HG02798 (cell line): ENCODE measurements at regions not wholly inside any gene's neighbourhood (a gene's known extent, or its start where the extent isn't known, plus 50 kb on each side); places are given as distances from the start of the nearest gene placed in this dataset.

Source experiments
- ATAC-seq: cut with Tn5 transposase; IDR thresholded peaks from one replicate; pipeline ENCODE4 v1.9.1; 2021; ENCODE audit warnings: mild to moderate bottlenecking; ENCODE audit not compliant: unreplicated experiment, poor library complexity

GRCh38 chr1:98487620-98488019, 173.9 kb upstream of the SNX7 start:
- ATAC-seq: no peak

GRCh38 chr1:98482611-98483010, 178.9 kb upstream of the SNX7 start:
- ATAC-seq: no peak

DNA sequence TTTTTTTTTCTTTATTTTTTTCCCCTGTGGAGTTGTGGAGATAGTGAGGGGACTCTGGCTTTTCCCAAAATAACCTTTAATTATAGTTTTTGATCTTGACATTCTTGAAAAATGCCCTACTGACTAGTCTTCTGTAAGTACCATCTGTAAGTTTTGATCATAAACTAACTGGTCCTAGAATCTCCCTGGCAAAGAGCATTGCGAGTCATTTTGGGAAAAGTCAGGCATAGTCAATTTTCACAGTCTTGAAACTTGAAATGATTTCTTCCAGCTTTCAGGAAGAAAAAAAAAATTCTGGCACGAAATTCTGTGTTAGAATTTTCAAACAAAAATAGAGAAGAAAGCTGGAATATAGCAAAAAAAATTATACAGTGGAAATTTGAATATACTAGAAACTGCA, 181.2 kb upstream of the SNX7 start:
- no peak for ATAC-seq

DNA sequence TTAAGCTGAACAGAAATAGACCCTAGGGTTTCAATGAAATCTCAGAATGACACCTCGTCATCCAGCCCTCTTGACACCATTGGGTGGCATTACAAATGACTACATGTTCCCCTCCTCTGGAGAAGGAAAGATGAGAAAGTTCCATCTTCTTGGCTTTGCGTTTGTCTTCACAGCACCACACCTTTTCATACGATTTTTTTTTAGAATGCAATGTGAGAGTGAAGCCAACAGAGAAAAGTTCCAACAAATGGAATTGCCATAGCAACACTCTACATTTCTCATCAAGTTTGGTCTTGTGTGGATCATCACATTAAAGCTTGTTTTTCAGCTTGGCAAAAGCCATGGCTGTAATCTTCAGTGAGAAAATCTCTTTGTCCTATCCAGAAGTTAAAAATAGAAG, 183.4 kb upstream of the SNX7 start:
- no peak for ATAC-seq

DNA sequence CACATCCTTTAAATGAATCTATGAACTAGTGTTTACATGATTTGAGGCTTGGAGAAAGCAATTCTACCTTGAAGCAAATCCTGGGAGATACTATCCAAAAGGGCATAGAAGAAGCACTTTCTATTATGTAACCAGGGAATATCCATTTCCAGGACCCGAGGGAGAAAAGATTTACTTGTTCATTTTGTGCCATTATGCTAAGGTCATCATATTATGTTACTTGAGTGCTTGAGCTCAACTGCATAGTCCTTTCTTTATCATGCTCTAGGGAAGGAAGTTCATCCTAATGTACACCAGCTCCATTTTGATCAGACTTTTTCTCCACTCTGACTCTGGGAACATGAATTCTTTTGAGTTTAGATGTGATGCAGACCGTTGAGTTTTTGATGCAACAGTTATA, 188.6 kb upstream of the SNX7 start:
- ATAC-seq: no peak

GRCh38 chr1:98471633-98472032, 189.9 kb upstream of the SNX7 start:
- no peak for ATAC-seq

- ATAC-seq: no peak
Observed at GRCh38 chr1:98468111-98468717, 193.3 kb upstream of the SNX7 start.

- no peak for ATAC-seq
Observed at GRCh38 chr1:98467586-98467985, 193.9 kb upstream of the SNX7 start.

DNA sequence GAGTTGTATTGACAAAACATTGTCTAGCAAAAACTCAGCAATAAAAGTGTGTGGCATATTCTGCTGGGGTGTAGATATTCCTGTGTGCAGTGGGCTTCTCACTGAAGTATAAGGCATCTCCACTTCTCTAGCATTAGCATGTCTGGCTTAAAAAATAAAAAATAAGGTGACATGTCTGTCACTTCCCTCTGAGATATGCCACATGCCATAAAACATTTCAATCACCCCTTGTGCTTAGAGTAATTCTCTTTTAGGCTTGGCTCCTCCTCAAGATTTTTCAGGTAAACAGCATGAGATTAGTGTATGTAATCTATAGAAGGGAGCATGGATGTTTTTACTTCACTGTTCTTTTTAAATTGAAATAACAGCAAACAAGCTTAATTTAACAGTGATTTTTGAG, 194.4 kb upstream of the SNX7 start:
- no peak for ATAC-seq

- ATAC-seq: no peak
Observed at GRCh38 chr1:98461873-98462385, 199.6 kb upstream of the SNX7 start.

- no peak for ATAC-seq
Observed at GRCh38 chr1:98460136-98460535, 201.4 kb upstream of the SNX7 start.

GRCh38 chr1:98459486-98459870, 202.0 kb upstream of the SNX7 start:
- no peak for ATAC-seq

GRCh38 chr1:98458511-98459485, 202.7 kb upstream of the SNX7 start:
- ATAC-seq: no peak

GRCh38 chr1:98457248-98457647, 204.3 kb upstream of the SNX7 start:
- no peak for ATAC-seq

DNA sequence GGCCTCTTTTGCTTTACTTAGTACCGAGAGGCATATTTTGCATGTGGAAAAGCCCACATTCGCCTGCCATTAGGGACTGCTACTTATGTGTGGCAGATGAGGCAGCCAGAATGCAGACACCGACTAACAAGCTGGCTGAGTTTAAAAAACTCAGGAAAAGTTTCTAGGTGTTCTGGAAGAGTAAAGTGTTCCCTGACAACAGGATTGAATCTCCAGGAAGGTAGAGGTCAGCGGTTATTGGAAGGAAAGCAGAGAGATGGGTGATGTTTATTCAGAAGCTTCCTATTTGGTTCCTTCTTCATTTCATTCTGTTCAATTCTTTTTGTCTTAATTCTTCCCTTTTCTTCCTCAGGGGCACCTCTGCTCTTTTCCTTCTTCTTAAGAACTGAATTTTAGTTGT, 206.9 kb upstream of the SNX7 start:
- ATAC-seq: no peak

DNA sequence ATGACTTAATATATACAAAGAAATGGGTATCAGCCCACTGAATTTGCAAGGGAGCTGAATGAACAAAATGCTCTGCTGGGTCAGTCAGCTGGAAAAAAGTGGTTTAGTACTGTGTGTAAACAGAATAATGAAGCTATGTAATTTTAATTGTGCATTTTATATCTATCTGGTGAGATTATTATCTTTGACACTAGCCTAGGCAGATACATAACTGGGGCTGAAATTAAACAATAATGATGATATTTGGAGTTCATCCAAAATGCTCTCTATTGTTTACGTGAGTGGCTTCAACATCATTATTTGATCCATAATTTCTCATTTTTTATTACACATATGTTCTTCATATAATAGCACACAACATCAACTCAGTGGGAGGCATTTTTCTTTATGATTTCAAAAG, 208.5 kb upstream of the SNX7 start:
- no peak for ATAC-seq

GRCh38 chr1:98452162-98452561, 209.4 kb upstream of the SNX7 start:
- ATAC-seq: no peak

GRCh38 chr1:98441281-98441680, 220.2 kb upstream of the SNX7 start:
- no peak for ATAC-seq

DNA sequence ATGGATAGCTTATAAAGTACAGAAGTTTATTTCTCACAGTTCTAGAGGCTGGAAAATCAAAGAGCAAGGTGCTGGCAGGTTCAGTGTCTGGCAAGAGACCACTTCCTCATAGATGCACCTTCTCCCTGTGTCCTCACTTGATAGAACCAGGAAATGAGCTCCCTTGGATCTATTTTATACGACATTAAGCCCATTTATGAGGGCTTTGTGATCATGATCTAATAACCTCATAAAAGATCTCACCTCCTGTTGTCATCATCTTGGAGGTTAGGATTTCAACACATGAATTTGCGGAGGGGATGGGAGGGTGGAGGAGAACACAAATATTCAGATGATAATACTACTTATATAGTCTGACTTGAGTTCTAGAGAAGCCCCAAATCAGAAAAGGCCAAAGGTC, 222.1 kb upstream of the SNX7 start:
- ATAC-seq: no peak

DNA sequence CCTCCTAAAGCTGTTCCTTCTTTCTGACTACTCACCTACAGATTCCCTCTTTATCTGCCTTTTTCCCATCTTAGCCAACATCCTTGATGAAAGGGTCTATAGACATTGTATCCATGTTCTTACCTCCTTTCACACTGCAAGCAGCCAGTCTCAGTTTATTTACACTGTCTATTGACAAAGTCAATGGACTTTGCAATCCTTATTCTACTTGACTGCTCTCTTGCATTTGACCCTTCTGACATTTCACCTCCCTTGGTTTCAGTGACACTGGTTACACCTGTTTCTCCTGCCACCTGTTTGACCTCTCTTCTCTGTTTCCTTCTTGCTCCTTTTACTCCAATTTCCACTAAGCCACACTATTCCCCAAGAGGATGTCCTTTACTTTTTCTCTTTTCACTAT, 224.0 kb upstream of the SNX7 start:
- ATAC-seq: no peak

DNA sequence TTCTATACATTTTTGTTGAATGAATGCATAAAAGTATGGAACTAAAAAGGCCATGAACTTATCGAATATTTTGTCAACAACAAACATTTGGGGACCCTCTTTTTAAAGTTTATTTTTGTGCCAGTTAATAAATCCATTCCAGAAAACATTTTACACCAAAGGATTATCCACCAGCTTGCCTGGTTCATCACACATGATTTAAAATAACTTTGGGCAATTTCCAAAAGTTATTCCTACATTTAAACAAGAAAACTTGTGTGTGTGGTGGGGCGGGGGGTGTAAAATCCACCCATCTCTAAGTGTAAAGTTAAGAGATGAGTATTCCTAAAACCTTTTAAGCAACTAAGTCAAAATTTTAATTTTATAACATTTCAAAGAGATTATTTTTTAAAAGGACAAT, 224.5 kb upstream of the SNX7 start:
- ATAC-seq: no peak
